ENCODE measurements at regions not wholly inside any gene's neighbourhood (a gene's known extent, or its start where the extent isn't known, plus 50 kb on each side); places are given as distances from the start of the nearest gene placed in this dataset.

DNA sequence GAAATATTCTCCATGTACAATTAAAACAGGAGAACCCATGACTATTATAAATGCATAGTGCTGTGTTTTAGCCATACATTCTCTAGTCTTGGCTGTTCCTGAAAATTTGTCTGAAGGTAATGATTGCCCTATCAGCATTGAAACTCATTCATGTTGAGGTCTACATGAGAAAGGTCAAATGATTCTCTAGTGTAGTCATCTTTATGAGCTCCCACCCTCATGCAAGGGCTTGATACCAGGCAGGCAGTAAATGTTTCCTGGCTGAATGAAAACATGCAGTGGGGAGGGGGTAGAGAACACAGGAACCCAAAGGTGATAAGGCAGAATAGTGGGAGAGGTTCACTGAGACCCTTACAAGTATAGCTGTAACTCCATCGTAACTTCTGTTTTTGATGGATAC, 424.3 kb downstream of the COG6 start:
- Mint-ChIP-seq H3K36me3 (ENCODE audit: low read depth) (no peaks in the 10 kb centered on the region), H3K4me3 (no peak overlapping the region), H3K27ac (no peak overlapping the region), H3K27me3 (ENCODE audit: insufficient read depth, low read depth, poor library complexity) (no peaks in the 10 kb centered on the region), H3K4me1 (peaks cover 4% of the 10 kb centered on the region; the same call in 2 of the 3 replicates), H3K9me3 (peaks cover 7% of the 10 kb centered on the region; the same call in 2 of the 3 replicates)
- no peaks in the 10 kb centered on the region for H3K27me3 ChIP-seq (ENCODE audit: insufficient read depth)
- DNase-seq (ENCODE audit: low spot score) (no peak), ATAC-seq (no peak)
- no peaks in the 10 kb centered on the region for H3K79me2 ChIP-seq (replicated peaks; ENCODE audit: insufficient read depth)
- no peaks in the 10 kb centered on the region; the same call in 1 of the 2 replicates for H3K4me1 ChIP-seq (ENCODE audit: insufficient read depth)
- no peak for TF ChIP-seq EZH2phosphoT487 (IDR thresholded peaks at IDR 0.05; ENCODE audit: unreplicated experiment)
- TF ChIP-seq ZNF331 (CRISPR knock-in tag; IDR thresholded peaks at IDR 0.05; ENCODE audit: low read depth): no peak
- TF ChIP-seq, protein P1, sequence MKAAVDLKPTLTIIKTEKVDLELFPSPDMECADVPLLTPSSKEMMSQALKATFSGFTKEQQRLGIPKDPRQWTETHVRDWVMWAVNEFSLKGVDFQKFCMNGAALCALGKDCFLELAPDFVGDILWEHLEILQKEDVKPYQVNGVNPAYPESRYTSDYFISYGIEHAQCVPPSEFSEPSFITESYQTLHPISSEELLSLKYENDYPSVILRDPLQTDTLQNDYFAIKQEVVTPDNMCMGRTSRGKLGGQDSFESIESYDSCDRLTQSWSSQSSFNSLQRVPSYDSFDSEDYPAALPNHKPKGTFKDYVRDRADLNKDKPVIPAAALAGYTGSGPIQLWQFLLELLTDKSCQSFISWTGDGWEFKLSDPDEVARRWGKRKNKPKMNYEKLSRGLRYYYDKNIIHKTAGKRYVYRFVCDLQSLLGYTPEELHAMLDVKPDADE (IDR thresholded peaks at IDR 0.05): no peak
- TF ChIP-seq STAT1 (IDR thresholded peaks at IDR 0.05; ENCODE audit: unreplicated experiment): no peak
- TF ChIP-seq, protein P2, sequence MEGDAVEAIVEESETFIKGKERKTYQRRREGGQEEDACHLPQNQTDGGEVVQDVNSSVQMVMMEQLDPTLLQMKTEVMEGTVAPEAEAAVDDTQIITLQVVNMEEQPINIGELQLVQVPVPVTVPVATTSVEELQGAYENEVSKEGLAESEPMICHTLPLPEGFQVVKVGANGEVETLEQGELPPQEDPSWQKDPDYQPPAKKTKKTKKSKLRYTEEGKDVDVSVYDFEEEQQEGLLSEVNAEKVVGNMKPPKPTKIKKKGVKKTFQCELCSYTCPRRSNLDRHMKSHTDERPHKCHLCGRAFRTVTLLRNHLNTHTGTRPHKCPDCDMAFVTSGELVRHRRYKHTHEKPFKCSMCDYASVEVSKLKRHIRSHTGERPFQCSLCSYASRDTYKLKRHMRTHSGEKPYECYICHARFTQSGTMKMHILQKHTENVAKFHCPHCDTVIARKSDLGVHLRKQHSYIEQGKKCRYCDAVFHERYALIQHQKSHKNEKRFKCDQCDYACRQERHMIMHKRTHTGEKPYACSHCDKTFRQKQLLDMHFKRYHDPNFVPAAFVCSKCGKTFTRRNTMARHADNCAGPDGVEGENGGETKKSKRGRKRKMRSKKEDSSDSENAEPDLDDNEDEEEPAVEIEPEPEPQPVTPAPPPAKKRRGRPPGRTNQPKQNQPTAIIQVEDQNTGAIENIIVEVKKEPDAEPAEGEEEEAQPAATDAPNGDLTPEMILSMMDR (conservative IDR thresholded peaks at IDR 0.05; ENCODE audit: low read depth in 2 of 2): no peak
- TF ChIP-seq, protein P3, sequence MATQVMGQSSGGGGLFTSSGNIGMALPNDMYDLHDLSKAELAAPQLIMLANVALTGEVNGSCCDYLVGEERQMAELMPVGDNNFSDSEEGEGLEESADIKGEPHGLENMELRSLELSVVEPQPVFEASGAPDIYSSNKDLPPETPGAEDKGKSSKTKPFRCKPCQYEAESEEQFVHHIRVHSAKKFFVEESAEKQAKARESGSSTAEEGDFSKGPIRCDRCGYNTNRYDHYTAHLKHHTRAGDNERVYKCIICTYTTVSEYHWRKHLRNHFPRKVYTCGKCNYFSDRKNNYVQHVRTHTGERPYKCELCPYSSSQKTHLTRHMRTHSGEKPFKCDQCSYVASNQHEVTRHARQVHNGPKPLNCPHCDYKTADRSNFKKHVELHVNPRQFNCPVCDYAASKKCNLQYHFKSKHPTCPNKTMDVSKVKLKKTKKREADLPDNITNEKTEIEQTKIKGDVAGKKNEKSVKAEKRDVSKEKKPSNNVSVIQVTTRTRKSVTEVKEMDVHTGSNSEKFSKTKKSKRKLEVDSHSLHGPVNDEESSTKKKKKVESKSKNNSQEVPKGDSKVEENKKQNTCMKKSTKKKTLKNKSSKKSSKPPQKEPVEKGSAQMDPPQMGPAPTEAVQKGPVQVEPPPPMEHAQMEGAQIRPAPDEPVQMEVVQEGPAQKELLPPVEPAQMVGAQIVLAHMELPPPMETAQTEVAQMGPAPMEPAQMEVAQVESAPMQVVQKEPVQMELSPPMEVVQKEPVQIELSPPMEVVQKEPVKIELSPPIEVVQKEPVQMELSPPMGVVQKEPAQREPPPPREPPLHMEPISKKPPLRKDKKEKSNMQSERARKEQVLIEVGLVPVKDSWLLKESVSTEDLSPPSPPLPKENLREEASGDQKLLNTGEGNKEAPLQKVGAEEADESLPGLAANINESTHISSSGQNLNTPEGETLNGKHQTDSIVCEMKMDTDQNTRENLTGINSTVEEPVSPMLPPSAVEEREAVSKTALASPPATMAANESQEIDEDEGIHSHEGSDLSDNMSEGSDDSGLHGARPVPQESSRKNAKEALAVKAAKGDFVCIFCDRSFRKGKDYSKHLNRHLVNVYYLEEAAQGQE (IDR thresholded peaks at IDR 0.05; ENCODE audit: unreplicated experiment): no peak
- no peak for TF ChIP-seq EZH2 (IDR thresholded peaks at IDR 0.05; ENCODE audit: low read depth, unreplicated experiment)
- TF ChIP-seq, protein P4, sequence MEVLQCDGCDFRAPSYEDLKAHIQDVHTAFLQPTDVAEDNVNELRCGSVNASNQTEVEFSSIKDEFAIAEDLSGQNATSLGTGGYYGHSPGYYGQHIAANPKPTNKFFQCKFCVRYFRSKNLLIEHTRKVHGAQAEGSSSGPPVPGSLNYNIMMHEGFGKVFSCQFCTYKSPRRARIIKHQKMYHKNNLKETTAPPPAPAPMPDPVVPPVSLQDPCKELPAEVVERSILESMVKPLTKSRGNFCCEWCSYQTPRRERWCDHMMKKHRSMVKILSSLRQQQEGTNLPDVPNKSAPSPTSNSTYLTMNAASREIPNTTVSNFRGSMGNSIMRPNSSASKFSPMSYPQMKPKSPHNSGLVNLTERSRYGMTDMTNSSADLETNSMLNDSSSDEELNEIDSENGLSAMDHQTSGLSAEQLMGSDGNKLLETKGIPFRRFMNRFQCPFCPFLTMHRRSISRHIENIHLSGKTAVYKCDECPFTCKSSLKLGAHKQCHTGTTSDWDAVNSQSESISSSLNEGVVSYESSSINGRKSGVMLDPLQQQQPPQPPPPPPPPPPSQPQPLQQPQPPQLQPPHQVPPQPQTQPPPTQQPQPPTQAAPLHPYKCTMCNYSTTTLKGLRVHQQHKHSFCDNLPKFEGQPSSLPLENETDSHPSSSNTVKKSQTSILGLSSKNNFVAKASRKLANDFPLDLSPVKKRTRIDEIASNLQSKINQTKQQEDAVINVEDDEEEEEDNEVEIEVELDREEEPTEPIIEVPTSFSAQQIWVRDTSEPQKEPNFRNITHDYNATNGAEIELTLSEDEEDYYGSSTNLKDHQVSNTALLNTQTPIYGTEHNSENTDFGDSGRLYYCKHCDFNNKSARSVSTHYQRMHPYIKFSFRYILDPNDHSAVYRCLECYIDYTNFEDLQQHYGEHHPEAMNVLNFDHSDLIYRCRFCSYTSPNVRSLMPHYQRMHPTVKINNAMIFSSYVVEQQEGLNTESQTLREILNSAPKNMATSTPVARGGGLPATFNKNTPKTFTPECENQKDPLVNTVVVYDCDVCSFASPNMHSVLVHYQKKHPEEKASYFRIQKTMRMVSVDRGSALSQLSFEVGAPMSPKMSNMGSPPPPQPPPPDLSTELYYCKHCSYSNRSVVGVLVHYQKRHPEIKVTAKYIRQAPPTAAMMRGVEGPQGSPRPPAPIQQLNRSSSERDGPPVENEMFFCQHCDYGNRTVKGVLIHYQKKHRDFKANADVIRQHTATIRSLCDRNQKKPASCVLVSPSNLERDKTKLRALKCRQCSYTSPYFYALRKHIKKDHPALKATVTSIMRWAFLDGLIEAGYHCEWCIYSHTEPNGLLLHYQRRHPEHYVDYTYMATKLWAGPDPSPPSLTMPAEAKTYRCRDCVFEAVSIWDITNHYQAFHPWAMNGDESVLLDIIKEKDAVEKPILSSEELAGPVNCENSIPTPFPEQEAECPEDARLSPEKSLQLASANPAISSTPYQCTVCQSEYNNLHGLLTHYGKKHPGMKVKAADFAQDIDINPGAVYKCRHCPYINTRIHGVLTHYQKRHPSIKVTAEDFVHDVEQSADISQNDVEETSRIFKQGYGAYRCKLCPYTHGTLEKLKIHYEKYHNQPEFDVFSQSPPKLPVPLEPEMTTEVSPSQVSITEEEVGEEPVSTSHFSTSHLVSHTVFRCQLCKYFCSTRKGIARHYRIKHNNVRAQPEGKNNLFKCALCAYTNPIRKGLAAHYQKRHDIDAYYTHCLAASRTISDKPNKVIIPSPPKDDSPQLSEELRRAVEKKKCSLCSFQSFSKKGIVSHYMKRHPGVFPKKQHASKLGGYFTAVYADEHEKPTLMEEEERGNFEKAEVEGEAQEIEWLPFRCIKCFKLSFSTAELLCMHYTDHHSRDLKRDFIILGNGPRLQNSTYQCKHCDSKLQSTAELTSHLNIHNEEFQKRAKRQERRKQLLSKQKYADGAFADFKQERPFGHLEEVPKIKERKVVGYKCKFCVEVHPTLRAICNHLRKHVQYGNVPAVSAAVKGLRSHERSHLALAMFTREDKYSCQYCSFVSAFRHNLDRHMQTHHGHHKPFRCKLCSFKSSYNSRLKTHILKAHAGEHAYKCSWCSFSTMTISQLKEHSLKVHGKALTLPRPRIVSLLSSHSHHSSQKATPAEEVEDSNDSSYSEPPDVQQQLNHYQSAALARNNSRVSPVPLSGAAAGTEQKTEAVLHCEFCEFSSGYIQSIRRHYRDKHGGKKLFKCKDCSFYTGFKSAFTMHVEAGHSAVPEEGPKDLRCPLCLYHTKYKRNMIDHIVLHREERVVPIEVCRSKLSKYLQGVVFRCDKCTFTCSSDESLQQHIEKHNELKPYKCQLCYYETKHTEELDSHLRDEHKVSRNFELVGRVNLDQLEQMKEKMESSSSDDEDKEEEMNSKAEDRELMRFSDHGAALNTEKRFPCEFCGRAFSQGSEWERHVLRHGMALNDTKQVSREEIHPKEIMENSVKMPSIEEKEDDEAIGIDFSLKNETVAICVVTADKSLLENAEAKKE (CRISPR knock-in tag; IDR thresholded peaks at IDR 0.05): no peak
- no peak overlapping the region for H2AFZ ChIP-seq
- H3K36me3 ChIP-seq (ENCODE audit: insufficient read depth): no peaks in the 10 kb centered on the region; the same call in 1 of the 2 replicates
- H3K27ac ChIP-seq (ENCODE audit: low read depth): no peak overlapping the region
- H3K9me2 ChIP-seq (ENCODE audit: insufficient read depth): no peaks in the 10 kb centered on the region; the same call in 1 of the 2 replicates
- no peaks in the 10 kb centered on the region for H3F3A ChIP-seq (replicated peaks; ENCODE audit: low read depth)
- no peaks in the 10 kb centered on the region for H4K20me1 ChIP-seq (replicated peaks; ENCODE audit: insufficient read depth)
- H3K4me3 ChIP-seq: no peak overlapping the region
- H3K4me2 ChIP-seq: no peak overlapping the region

Data from GM23338 (cell line).